BJ (cell line): ENCODE measurements at regions not wholly inside any gene's neighbourhood (a gene's known extent, or its start where the extent isn't known, plus 50 kb on each side); places are given as distances from the start of the nearest gene placed in this dataset.

Experiments
- CTCF ChIA-PET: fragments of 350-600 bp; formaldehyde crosslinking; extraction: SDS; loops from one replicate; lab custom pipeline; 2021; ENCODE audit warnings: antibody characterized with exemption, inconsistent platforms; lab: Yijun Ruan, JAX
- POLR2A ChIA-PET: fragments of 300-600 bp; sonication (Branson Sonifier 250); formaldehyde crosslinking; extraction: SDS; loops from one replicate; lab custom pipeline; 2021; ENCODE audit warnings: antibody characterized with exemption; lab: Charles Lee
- DNase-seq: peaks from one replicate; pipeline ENCODE4 v3.0.0-alpha.2; 2011; ENCODE audit warnings: low read depth
- H3K27me3 ChIP-seq: 2 replicates; pipeline ENCODE4 v1.6.0; 2011; ENCODE audit warnings: low read length; ENCODE audit not compliant: control insufficient read depth, insufficient read depth
- H3K36me3 ChIP-seq: 2 replicates; pipeline ENCODE4 v1.5.1; 2011; ENCODE audit warnings: low read length; ENCODE audit not compliant: control insufficient read depth, insufficient read depth
- H3K4me3 ChIP-seq: 2 replicates; pipeline ENCODE4 v1.5.1; 2011; ENCODE audit warnings: low read depth, mild to moderate bottlenecking, control low read depth, low read length
- TF ChIP-seq, protein P1 (sequence below): IDR thresholded peaks from 2 replicates; pipeline ENCODE4 v1.5.1; 2011; ENCODE audit warnings: low read depth, mild to moderate bottlenecking, control low read depth, inconsistent platforms, low read length, moderate library complexity; ENCODE audit not compliant: insufficient read depth

DNA sequence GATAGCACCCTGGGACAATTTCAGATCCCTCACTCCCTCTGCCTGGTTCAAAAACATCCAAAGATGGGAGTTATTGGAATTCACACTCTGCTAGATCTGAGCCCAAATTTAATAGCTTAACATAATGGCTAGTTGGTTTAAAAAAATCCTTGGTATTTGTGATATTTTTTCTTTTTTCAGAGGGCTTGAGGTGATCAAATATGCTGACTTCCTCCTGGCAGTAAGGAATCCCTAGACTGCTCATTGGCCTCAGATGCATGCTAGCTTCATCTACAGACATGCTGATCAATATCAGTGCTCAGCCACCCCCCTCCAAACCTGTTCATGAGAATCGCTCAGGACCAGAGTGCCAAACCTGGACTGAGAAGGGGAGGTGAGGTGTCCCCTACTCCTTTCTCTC lies 74.7 kb upstream of the PLPP4 start:
- no peak overlapping the region for H3K4me3 ChIP-seq
- no peaks in the 10 kb centered on the region for H3K36me3 ChIP-seq
- TF ChIP-seq, protein P1, sequence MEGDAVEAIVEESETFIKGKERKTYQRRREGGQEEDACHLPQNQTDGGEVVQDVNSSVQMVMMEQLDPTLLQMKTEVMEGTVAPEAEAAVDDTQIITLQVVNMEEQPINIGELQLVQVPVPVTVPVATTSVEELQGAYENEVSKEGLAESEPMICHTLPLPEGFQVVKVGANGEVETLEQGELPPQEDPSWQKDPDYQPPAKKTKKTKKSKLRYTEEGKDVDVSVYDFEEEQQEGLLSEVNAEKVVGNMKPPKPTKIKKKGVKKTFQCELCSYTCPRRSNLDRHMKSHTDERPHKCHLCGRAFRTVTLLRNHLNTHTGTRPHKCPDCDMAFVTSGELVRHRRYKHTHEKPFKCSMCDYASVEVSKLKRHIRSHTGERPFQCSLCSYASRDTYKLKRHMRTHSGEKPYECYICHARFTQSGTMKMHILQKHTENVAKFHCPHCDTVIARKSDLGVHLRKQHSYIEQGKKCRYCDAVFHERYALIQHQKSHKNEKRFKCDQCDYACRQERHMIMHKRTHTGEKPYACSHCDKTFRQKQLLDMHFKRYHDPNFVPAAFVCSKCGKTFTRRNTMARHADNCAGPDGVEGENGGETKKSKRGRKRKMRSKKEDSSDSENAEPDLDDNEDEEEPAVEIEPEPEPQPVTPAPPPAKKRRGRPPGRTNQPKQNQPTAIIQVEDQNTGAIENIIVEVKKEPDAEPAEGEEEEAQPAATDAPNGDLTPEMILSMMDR: no peak
- no peak for DNase-seq
- POLR2A ChIA-PET: interaction anchor here (0.6 kb wide), 1 partner anchor 94 kb away, joined by 5 read pairs; no protein-coding TSS in a partner anchor
- CTCF ChIA-PET: no interaction called here
- H3K27me3 ChIP-seq: no peaks in the 10 kb centered on the region

DNA sequence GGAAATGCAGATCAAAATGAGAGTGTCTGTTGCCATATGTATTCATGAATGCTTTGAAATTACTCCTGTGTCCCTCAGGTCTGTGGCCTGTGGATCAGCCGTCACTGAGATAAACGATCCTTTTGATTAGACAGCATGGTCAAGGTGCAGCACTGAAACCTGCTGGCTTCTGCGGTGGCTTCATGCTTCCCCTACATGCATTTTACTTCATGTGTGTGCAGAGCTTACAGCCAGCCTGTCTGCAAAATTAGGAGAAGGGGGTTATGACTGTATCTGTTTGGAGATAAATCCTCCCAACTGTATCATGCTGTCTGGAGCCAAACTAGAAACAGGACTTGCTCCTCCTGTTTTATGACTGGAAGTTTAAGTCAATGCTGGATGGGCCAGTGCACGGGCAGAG lies 71.0 kb upstream of the PLPP4 start:
- ChIA-PET POLR2A (no interaction called here), CTCF (interaction anchor here (1.6 kb wide), 1 partner anchor 10 kb away, joined by 3 read pairs; no protein-coding TSS in a partner anchor)
- Histone ChIP-seq H3K36me3 (no peaks in the 10 kb centered on the region), H3K4me3 (no peak overlapping the region), H3K27me3 (no peaks in the 10 kb centered on the region)
- TF ChIP-seq, protein P1: no peak
- DNase-seq: no peak

DNA sequence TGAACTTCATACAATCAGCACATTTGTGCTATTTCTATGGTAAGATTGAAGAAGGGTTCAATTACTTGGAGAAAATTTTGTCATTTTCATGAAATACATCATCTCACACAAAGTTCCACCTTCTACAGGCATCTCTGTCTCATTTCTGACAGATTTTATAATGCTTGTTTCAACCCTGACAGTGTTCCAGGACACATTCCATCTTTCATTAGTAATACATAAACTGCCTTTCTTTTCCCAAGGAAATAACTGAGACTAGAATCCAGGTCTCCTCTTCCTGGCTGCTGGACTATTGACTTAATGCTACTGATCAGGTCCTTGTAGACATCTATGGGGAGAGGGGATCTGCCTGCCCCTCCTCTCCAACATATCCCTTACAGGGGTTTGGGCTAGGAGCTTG lies 70.1 kb upstream of the PLPP4 start:
- Histone ChIP-seq H3K4me3 (no peak overlapping the region), H3K36me3 (no peaks in the 10 kb centered on the region), H3K27me3 (no peaks in the 10 kb centered on the region)
- POLR2A ChIA-PET: no interaction called here
- no peak for DNase-seq
- CTCF ChIA-PET: interaction anchor here (1.5 to 1.6 kb wide), 2 partner anchors 11 to 36 kb away, joined by 3 read pairs; no protein-coding TSS in a partner anchor
- TF ChIP-seq, protein P1: no peak

DNA sequence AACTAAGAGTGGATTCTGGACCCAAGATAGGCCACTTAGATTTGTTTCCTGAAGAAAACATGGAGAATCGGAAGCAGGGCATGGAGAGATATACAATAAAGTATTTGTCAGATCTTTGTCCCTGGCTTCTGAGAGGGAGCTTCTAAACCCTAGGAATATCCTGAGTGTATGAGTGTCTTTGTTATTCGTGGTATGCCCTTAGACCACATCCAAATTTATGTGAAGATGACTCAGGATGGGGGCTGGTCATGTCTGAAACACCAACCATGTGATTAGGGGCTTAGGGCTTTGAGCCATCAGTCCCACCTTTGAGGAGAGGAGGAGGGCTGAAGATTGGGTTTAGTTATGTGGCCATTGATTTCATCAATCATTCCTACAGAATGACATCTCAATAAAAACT lies 69.7 kb upstream of the PLPP4 start:
- ChIA-PET CTCF (interaction anchor here (1.5 to 1.6 kb wide), 2 partner anchors 11 to 35 kb away, joined by 3 read pairs; no protein-coding TSS in a partner anchor), POLR2A (no interaction called here)
- DNase-seq: peak; percentile 37
- TF ChIP-seq, protein P1: no peak
- Histone ChIP-seq H3K27me3 (no peaks in the 10 kb centered on the region), H3K36me3 (no peaks in the 10 kb centered on the region), H3K4me3 (no peak overlapping the region)

DNA sequence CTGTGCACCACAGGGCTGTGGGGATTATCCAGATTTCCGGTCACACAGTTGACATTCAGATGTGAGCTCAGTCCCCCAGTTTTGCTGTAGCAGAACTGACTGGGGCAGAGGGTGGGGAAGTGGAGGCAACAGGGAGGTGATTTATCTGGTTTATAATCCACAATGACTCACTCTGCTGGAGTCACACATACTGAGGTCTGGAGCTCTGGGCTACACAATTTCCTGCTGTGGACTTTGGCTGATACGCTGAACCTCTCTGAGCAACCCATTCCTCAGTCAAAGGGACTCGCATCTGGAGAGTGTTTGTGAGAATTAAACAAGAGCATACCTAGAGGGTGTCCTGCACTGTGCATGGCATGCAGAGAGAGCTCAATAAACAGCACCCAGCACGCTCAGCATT lies 64.8 kb upstream of the PLPP4 start:
- Histone ChIP-seq H3K4me3 (no peak overlapping the region), H3K27me3 (no peaks in the 10 kb centered on the region), H3K36me3 (no peaks in the 10 kb centered on the region)
- ChIA-PET POLR2A (no interaction called here), CTCF (no interaction called here)
- TF ChIP-seq, protein P1: no peak
- DNase-seq: no peak
